ENCODE measurements at regions not wholly inside any gene's neighbourhood (a gene's known extent, or its start where the extent isn't known, plus 50 kb on each side); places are given as distances from the start of the nearest gene placed in this dataset.

DNA sequence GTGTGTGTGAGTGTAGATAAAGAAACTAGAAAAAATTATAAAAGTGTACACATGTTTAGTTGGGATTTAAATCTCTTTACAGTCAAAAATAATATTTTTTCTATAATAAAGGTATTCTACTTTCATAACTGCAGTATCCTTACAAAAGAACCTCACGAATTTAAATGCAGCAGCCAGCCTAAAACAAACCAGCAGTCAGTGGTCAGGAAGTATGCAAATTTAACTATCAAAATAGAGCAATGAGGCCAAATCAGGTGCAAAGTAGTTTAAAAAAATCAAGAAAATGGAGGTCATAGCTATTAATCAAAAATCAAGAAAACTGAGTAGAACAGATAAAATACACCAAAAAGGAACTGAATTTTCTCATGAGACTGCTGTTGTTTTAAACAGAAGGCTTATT, 407.1 kb downstream of the CDH19 start:
- DNase-seq: no peak
- no peak overlapping the region for H3K27ac ChIP-seq
- no peaks in the 10 kb centered on the region for H3K4me1 ChIP-seq
- WGBS, 2 donors: 0% methylated on average over 1 of the region's 1 CpG
- H3K9me3 ChIP-seq: no peaks in the 10 kb centered on the region
- intact Hi-C loops (cut with DNase I; ENCODE audit: low total_unique reads): no loop called here
- H3K36me3 ChIP-seq (ENCODE audit: low read depth, missing control alignments): no peaks in the 10 kb centered on the region
- H3K4me3 ChIP-seq: no peak overlapping the region
- no peak for TF ChIP-seq POLR2A (IDR thresholded peaks at IDR 0.05)
- TF ChIP-seq, protein P1, sequence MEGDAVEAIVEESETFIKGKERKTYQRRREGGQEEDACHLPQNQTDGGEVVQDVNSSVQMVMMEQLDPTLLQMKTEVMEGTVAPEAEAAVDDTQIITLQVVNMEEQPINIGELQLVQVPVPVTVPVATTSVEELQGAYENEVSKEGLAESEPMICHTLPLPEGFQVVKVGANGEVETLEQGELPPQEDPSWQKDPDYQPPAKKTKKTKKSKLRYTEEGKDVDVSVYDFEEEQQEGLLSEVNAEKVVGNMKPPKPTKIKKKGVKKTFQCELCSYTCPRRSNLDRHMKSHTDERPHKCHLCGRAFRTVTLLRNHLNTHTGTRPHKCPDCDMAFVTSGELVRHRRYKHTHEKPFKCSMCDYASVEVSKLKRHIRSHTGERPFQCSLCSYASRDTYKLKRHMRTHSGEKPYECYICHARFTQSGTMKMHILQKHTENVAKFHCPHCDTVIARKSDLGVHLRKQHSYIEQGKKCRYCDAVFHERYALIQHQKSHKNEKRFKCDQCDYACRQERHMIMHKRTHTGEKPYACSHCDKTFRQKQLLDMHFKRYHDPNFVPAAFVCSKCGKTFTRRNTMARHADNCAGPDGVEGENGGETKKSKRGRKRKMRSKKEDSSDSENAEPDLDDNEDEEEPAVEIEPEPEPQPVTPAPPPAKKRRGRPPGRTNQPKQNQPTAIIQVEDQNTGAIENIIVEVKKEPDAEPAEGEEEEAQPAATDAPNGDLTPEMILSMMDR (IDR thresholded peaks at IDR 0.05): no peak
- H3K27me3 ChIP-seq: no peaks in the 10 kb centered on the region

DNA sequence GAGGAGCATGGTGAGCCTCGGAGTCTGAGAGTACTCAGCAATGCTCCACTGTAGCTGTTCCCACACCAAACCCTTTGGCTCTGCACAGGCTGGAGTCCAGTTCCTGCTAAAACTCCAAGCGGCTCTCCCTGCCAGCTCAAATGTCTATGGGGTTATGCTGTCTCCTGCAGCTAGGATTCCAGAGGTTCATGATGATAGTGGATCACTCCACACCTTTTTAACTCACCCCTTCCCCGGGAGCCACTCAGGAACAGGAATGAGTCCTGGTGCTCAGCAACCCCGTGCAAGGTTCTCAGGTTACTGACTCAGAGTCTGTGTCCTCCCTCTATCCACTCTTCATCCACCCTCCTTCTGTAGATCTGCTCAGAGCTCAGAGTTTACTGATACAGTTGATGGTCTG, 410.0 kb downstream of the CDH19 start:
- no peaks in the 10 kb centered on the region for H3K27me3 ChIP-seq
- H3K9me3 ChIP-seq: no peaks in the 10 kb centered on the region
- WGBS, 2 donors: 86% methylated on average over 3 to 4 of the region's 4 CpGs
- H3K4me1 ChIP-seq: no peaks in the 10 kb centered on the region
- H3K4me3 ChIP-seq: no peak overlapping the region
- TF ChIP-seq, protein P1 (IDR thresholded peaks at IDR 0.05): no peak
- TF ChIP-seq POLR2A (IDR thresholded peaks at IDR 0.05): no peak
- no peaks in the 10 kb centered on the region for H3K36me3 ChIP-seq (ENCODE audit: low read depth, missing control alignments)
- intact Hi-C loops (cut with DNase I; ENCODE audit: low total_unique reads): no loop called here
- no peak for DNase-seq
- no peak overlapping the region for H3K27ac ChIP-seq

DNA sequence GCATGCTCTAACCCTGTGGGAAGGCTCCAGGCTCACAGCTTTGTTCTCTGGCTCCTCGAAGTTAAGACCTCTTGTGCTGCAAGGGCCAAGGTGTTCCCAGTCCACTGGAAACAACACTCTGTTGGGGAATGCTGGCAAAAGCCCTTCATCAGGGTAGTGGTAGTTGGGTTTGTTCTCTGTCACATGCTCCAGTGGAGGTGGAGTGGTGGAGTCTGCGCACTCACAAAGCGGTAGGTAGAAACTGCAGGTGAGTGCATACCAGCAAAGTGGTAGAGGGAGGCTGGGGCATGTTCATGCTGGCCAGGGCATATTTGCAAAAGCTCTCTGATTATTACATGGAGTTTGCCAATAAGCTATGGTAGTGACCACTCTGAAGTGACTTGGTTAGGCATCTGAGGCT, 410.5 kb downstream of the CDH19 start:
- intact Hi-C loops (cut with DNase I; ENCODE audit: low total_unique reads): no loop called here
- no peak for TF ChIP-seq POLR2A (IDR thresholded peaks at IDR 0.05)
- TF ChIP-seq, protein P1 (IDR thresholded peaks at IDR 0.05): no peak
- H3K4me1 ChIP-seq: no peaks in the 10 kb centered on the region
- H3K36me3 ChIP-seq (ENCODE audit: low read depth, missing control alignments): no peaks in the 10 kb centered on the region
- no peak overlapping the region for H3K4me3 ChIP-seq
- H3K9me3 ChIP-seq: no peaks in the 10 kb centered on the region
- WGBS, 2 donors: 52 to 92% methylated on average over 3 of the region's 3 CpGs
- no peak for DNase-seq
- no peak overlapping the region for H3K27ac ChIP-seq
- H3K27me3 ChIP-seq: no peaks in the 10 kb centered on the region

GRCh38 chr18:66168685-66169235, 417.9 kb downstream of the CDH7 start:
- no peak overlapping the region for H3K27ac ChIP-seq
- no peak for TF ChIP-seq POLR2A (IDR thresholded peaks at IDR 0.05)
- TF ChIP-seq, protein P1 (IDR thresholded peaks at IDR 0.05): no peak
- H3K9me3 ChIP-seq: no peaks in the 10 kb centered on the region
- H3K36me3 ChIP-seq (ENCODE audit: low read depth, missing control alignments): no peaks in the 10 kb centered on the region
- WGBS, 2 donors: 82 to 83% methylated on average over 5 of the region's 5 CpGs
- intact Hi-C loops (cut with DNase I; ENCODE audit: low total_unique reads): no loop called here
- no peak overlapping the region for H3K4me3 ChIP-seq
- H3K4me1 ChIP-seq: no peaks in the 10 kb centered on the region
- no peak for DNase-seq
- H3K27me3 ChIP-seq: no peaks in the 10 kb centered on the region
